Coronary artery (tissue), 2 donors: ENCODE measurements at regions not wholly inside any gene's neighbourhood (a gene's known extent, or its start where the extent isn't known, plus 50 kb on each side); places are given as distances from the start of the nearest gene placed in this dataset.

Source experiments
- DNase-seq: peaks from one replicate; pipeline ENCODE4 v3.0.0-alpha.2; 2017; ENCODE audit warnings: low spot score
- H3K27ac ChIP-seq, 2 donors: fragments of 200-600 bp; sonication (generic); one replicate each; pipeline ENCODE4 v1.5.1; 2016 to 2019
- H3K4me3 ChIP-seq: fragments of 200-600 bp; sonication (generic); 2 replicates; pipeline ENCODE4 v1.5.1; 2016; ENCODE audit warnings: mild to moderate bottlenecking, moderate library complexity
- CTCF ChIP-seq: fragments of 200-600 bp; sonication (generic); IDR thresholded peaks from one replicate; pipeline ENCODE4 v1.5.1; 2019; ENCODE audit warnings: antibody characterized with exemption

- TF ChIP-seq CTCF = no peak
- Histone ChIP-seq H3K27ac (no peak overlapping the region), H3K4me3 (no peak overlapping the region)
- no peak for DNase-seq
Measured at GRCh38 chr9:117542021-117542420, 127.2 kb upstream of the ASTN2 start.

- H3K27ac ChIP-seq = no peak overlapping the region
- DNase-seq = no peak
- no peak for TF ChIP-seq CTCF
- no peak overlapping the region for H3K4me3 ChIP-seq
Measured at GRCh38 chr9:117541181-117541580, 126.3 kb upstream of the ASTN2 start.

- Histone ChIP-seq H3K27ac (no peak overlapping the region), H3K4me3 (no peak overlapping the region)
- no peak for DNase-seq
- no peak for TF ChIP-seq CTCF
Measured at GRCh38 chr9:117535973-117536372, 121.1 kb upstream of the ASTN2 start.

- no peak overlapping the region for H3K4me3 ChIP-seq
- DNase-seq = no peak
- TF ChIP-seq CTCF = no peak
Measured at GRCh38 chr9:117535434-117535833, 120.6 kb upstream of the ASTN2 start.

GRCh38 chr9:117528225-117528624 lies 113.4 kb upstream of the ASTN2 start:
- DNase-seq = no peak
- TF ChIP-seq CTCF = no peak
- H3K27ac ChIP-seq = no peak overlapping the region
- H3K4me3 ChIP-seq = no peak overlapping the region

More at GRCh38 chr9:117535434-117535833, 120.6 kb upstream of the ASTN2 start:
- H3K27ac ChIP-seq = no peak overlapping the region

GRCh38 chr9:117526674-117527073 lies 111.8 kb upstream of the ASTN2 start:
- Histone ChIP-seq H3K27ac (no peak overlapping the region), H3K4me3 (no peak overlapping the region)
- no peak for TF ChIP-seq CTCF
- no peak for DNase-seq

GRCh38 chr9:117523531-117524153 lies 108.8 kb upstream of the ASTN2 start:
- no peak for TF ChIP-seq CTCF
- H3K27ac ChIP-seq = no peak overlapping the region
- no peak overlapping the region for H3K4me3 ChIP-seq
- no peak for DNase-seq
